ENCODE measurements at regions not wholly inside any gene's neighbourhood (a gene's known extent, or its start where the extent isn't known, plus 50 kb on each side); places are given as distances from the start of the nearest gene placed in this dataset.

DNA sequence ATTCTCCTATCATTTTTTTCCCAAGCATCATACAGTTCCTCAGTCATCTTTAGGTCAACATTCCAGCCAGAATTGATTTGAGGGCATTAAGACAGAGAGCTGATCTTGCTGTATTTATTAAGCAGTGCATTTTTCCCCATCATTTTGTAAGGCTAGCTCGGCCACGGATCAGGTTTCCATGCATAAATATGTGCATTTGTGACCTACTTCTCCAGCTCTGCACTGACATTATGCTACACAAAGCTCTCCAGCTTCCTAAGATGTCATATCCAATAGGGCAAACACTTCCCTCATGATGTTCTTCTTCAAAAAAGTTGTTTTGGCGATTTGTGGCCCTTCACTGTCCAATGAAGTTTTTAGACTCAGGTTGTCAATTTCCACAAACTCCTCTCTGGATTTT lies 202.6 kb downstream of the C7orf25 start:
- TF ChIP-seq CTCF (IDR thresholded peaks at IDR 0.05; ENCODE audit: insufficient read depth, low read length, poor library complexity, severe bottlenecking) (no peak), EZH2phosphoT487 (conservative IDR thresholded peaks at IDR 0.05; ENCODE audit: low read length) (no peak)

All from SU-DHL-6 (cell line).